ENCODE measurements at regions not wholly inside any gene's neighbourhood (a gene's known extent, or its start where the extent isn't known, plus 50 kb on each side); places are given as distances from the start of the nearest gene placed in this dataset.

- no peak for TF ChIP-seq ATF3 (IDR thresholded peaks at IDR 0.05)
- no peak for TF ChIP-seq CTCF (IDR thresholded peaks at IDR 0.05 in 2 of 3, conservative IDR thresholded peaks at IDR 0.05 in 1 of 3; ENCODE audit: borderline replicate concordance in 1 of 3, insufficient read depth in 1 of 3, low read depth in 2 of 3, low read length in 2 of 3)
- no peak for TF ChIP-seq EZH2 (IDR thresholded peaks at IDR 0.05)
- TF ChIP-seq POLR2A (IDR thresholded peaks at IDR 0.05; ENCODE audit: borderline replicate concordance, extremely low read depth, insufficient read depth, insufficient read length) = no peak
Measured at GRCh38 chr2:104448661-104449440, 405.1 kb upstream of the POU3F3 start.
